ENCODE measurements at regions not wholly inside any gene's neighbourhood (a gene's known extent, or its start where the extent isn't known, plus 50 kb on each side); places are given as distances from the start of the nearest gene placed in this dataset.

DNA sequence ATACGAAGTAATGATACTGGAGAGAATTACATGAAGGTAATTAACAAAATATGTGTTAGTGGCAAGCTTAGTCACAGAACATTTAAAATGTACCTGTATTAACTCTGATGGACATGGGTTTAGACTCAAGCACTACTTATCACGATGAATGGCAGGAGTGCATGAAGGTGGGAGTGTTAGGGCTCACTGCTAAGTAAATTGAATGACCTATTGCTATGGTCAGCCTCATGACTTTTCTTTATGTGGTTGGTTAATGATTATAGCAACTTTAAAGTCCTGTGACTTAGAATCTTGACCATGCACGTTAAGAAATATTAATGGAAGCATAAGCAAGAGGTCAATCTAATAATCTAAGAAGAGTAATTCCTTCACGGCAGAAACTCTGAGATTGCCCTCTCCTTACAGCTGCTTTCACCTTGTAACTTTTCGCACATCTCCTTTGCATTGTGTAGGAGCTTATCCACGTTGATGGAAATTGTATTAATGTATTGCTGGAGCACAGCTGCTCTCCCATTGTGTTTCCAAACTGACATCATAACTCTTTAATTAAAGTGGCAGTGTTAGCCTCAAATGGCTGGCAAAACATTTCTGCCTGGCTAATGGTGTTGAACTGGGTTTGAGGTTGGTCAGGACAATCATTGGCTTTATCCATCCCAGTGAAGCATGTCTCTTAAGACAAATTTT is 114.5 kb downstream of the RXFP2 start:
- no peak overlapping the region for H4K8ac ChIP-seq (replicated peaks; ENCODE audit: insufficient read length, low read depth, low read length)
- no peaks in the 10 kb centered on the region for H3K9me3 Mint-ChIP-seq
- no peaks in the 10 kb centered on the region for H4K20me1 ChIP-seq (ENCODE audit: control insufficient read depth, insufficient read depth, insufficient read length)
- no peak overlapping the region for H2BK120ac ChIP-seq (ENCODE audit: low read depth, low read length, poor library complexity, severe bottlenecking)
- H3K4me1 Mint-ChIP-seq: peaks cover 4 to 6% of the 10 kb centered on the region in 2 experiments
- no peaks in the 10 kb centered on the region for H3K9me3 ChIP-seq (ENCODE audit: control insufficient read depth, low read depth, low read length)
- H3K27me3 Mint-ChIP-seq (ENCODE audit: low read depth): peaks cover 14% of the 10 kb centered on the region
- H3K18ac ChIP-seq (ENCODE audit: insufficient read length, low read depth, low read length): no peak overlapping the region
- H2BK5ac ChIP-seq (ENCODE audit: insufficient read length, low read length): no peak overlapping the region
- H3K27ac ChIP-seq (ENCODE audit: insufficient read length, low read depth, low read length): no peak overlapping the region
- no peaks in the 10 kb centered on the region for H3K4me1 ChIP-seq (ENCODE audit: insufficient read depth, low read length)
- no peak overlapping the region for H3K4me3 Mint-ChIP-seq
- H3K23me2 ChIP-seq (ENCODE audit: insufficient read length, low read depth, low read length, poor library complexity, severe bottlenecking): no peaks in the 10 kb centered on the region
- no peak overlapping the region for H3K4ac ChIP-seq (ENCODE audit: low read depth, low read length)
- H3K79me1 ChIP-seq (ENCODE audit: insufficient read depth, low read depth, low read length, poor library complexity, severe bottlenecking): no peaks in the 10 kb centered on the region
- TF ChIP-seq, protein P1, sequence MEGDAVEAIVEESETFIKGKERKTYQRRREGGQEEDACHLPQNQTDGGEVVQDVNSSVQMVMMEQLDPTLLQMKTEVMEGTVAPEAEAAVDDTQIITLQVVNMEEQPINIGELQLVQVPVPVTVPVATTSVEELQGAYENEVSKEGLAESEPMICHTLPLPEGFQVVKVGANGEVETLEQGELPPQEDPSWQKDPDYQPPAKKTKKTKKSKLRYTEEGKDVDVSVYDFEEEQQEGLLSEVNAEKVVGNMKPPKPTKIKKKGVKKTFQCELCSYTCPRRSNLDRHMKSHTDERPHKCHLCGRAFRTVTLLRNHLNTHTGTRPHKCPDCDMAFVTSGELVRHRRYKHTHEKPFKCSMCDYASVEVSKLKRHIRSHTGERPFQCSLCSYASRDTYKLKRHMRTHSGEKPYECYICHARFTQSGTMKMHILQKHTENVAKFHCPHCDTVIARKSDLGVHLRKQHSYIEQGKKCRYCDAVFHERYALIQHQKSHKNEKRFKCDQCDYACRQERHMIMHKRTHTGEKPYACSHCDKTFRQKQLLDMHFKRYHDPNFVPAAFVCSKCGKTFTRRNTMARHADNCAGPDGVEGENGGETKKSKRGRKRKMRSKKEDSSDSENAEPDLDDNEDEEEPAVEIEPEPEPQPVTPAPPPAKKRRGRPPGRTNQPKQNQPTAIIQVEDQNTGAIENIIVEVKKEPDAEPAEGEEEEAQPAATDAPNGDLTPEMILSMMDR (conservative IDR thresholded peaks at IDR 0.05): no peak
- H4K5ac ChIP-seq (ENCODE audit: insufficient read length, low read depth, low read length): no peak overlapping the region
- H3K4me2 ChIP-seq (ENCODE audit: insufficient read depth, insufficient read length, low read length): no peak overlapping the region
- no peak overlapping the region for H3T11ph ChIP-seq (ENCODE audit: low read length)
- no peak overlapping the region for H3K9ac ChIP-seq (ENCODE audit: extremely low read depth, insufficient read length, low read length)
- WGBS (ENCODE audit: extremely low coverage, insufficient read length, low lambda C conversion rate): no CpG with 5 or more reads among the region's 6 CpGs
- no peak overlapping the region for H2BK12ac ChIP-seq (ENCODE audit: insufficient read length, low read depth, low read length)
- H2BK15ac ChIP-seq (ENCODE audit: low read depth, low read length): no peak overlapping the region
- no peak overlapping the region for H2AK5ac ChIP-seq (ENCODE audit: insufficient read length, low read length)
- no peak overlapping the region for H2AFZ ChIP-seq (ENCODE audit: low read length)
- no peak for DNase-seq
- no peaks in the 10 kb centered on the region for H3K36me3 Mint-ChIP-seq (ENCODE audit: insufficient read depth in 1 of 3, low read depth in 3 of 3)
- H3K27me3 ChIP-seq (ENCODE audit: insufficient read depth, low read length): no peaks in the 10 kb centered on the region
- H2BK20ac ChIP-seq (ENCODE audit: low read depth, low read length, poor library complexity, severe bottlenecking): no peak overlapping the region
- H4K91ac ChIP-seq (ENCODE audit: insufficient read length, low read depth, low read length): no peak overlapping the region
- no peak overlapping the region for H3K14ac ChIP-seq (ENCODE audit: insufficient read depth, low read length)
- H3K23ac ChIP-seq (ENCODE audit: insufficient read length, low read depth, low read length): no peak overlapping the region
- no peak overlapping the region for H3K27ac Mint-ChIP-seq
- no peaks in the 10 kb centered on the region for H3K79me2 ChIP-seq (ENCODE audit: insufficient read depth, low read length)
- no peak overlapping the region for H3K56ac ChIP-seq (ENCODE audit: insufficient read length, low read depth, low read length)
